ENCODE measurements at regions not wholly inside any gene's neighbourhood (a gene's known extent, or its start where the extent isn't known, plus 50 kb on each side); places are given as distances from the start of the nearest gene placed in this dataset.

GRCh38 chr16:80019395-80019794 lies 418.9 kb upstream of the MAF start:
- no peak overlapping the region for H3K4me2 ChIP-seq (ENCODE audit: insufficient read depth, low read length, poor library complexity, severe bottlenecking)
- H2AK5ac ChIP-seq (ENCODE audit: low read depth, low read length), result no peak overlapping the region
- H3K9ac ChIP-seq (ENCODE audit: low read depth, low read length, poor library complexity), result no peak overlapping the region
- no peak overlapping the region for H3K23ac ChIP-seq (ENCODE audit: low read depth, low read length, poor library complexity)
- no peaks in the 10 kb centered on the region for H3K27me3 ChIP-seq (ENCODE audit: control insufficient read depth in 3 of 3, insufficient read depth in 3 of 3, low read depth in 1 of 3, low read length in 3 of 3)
- no peaks in the 10 kb centered on the region for H3K4me1 ChIP-seq (ENCODE audit: control insufficient read depth in 2 of 2, insufficient read depth in 1 of 2, low read depth in 1 of 2, low read length in 2 of 2)
- H3K14ac ChIP-seq (ENCODE audit: low read length), result no peak overlapping the region
- no peak for DNase-seq (ENCODE audit: low spot score)
- no peak overlapping the region for H2BK12ac ChIP-seq (ENCODE audit: low read length)
- H2BK15ac ChIP-seq (ENCODE audit: low read length), result no peak overlapping the region
- no peak overlapping the region for H3K18ac ChIP-seq (ENCODE audit: low read length)
- H3K27ac ChIP-seq (replicated peaks; ENCODE audit: low read length), result no peak overlapping the region
- no peak overlapping the region for H2AFZ ChIP-seq (ENCODE audit: low read length)
- H2BK120ac ChIP-seq (ENCODE audit: low read depth, low read length), result no peak overlapping the region
- H4K91ac ChIP-seq (ENCODE audit: low read depth, low read length, poor library complexity), result no peak overlapping the region
- WGBS, 2 donors (ENCODE audit: extremely low coverage in 2 of 2, insufficient read length in 2 of 2, insufficient replicate concordance in 1 of 2), result no CpG with 5 or more reads among the region's 2 CpGs
- H3K4ac ChIP-seq (ENCODE audit: low read length), result no peak overlapping the region
- no peaks in the 10 kb centered on the region for H3K9me3 ChIP-seq (replicated peaks in 1 of 2; ENCODE audit: control insufficient read depth in 2 of 2, insufficient read depth in 1 of 2, low read depth in 1 of 2, low read length in 2 of 2)
- no peaks in the 10 kb centered on the region for H3K79me1 ChIP-seq (ENCODE audit: low read depth, low read length)
- H3K36me3 ChIP-seq (replicated peaks in 1 of 2; ENCODE audit: control insufficient read depth in 2 of 2, insufficient read depth in 2 of 2, low read length in 2 of 2), result no peaks in the 10 kb centered on the region
- H2BK5ac ChIP-seq (ENCODE audit: low read length), result no peak overlapping the region
- H3K4me3 ChIP-seq (ENCODE audit: low read length in 2 of 2), result no peak overlapping the region
- H4K8ac ChIP-seq (ENCODE audit: low read depth, low read length), result no peak overlapping the region

GRCh38 chr16:80018466-80018865 lies 417.9 kb upstream of the MAF start:
- no peak overlapping the region for H2AFZ ChIP-seq (ENCODE audit: low read length)
- no peak overlapping the region for H3K4ac ChIP-seq (ENCODE audit: low read length)
- H4K91ac ChIP-seq (ENCODE audit: low read depth, low read length, poor library complexity), result no peak overlapping the region
- no peak for DNase-seq (ENCODE audit: low spot score)
- H3K79me1 ChIP-seq (ENCODE audit: low read depth, low read length), result no peaks in the 10 kb centered on the region
- WGBS, 2 donors (ENCODE audit: extremely low coverage in 2 of 2, insufficient read length in 2 of 2, insufficient replicate concordance in 1 of 2), result no CpG with 5 or more reads among the region's 2 CpGs
- no peak overlapping the region for H2BK120ac ChIP-seq (ENCODE audit: low read depth, low read length)
- H2BK12ac ChIP-seq (ENCODE audit: low read length), result no peak overlapping the region
- no peak overlapping the region for H3K4me2 ChIP-seq (ENCODE audit: insufficient read depth, low read length, poor library complexity, severe bottlenecking)
- H3K18ac ChIP-seq (ENCODE audit: low read length), result no peak overlapping the region
- no peak overlapping the region for H4K8ac ChIP-seq (ENCODE audit: low read depth, low read length)
- H3K27ac ChIP-seq (replicated peaks; ENCODE audit: low read length), result no peak overlapping the region
- no peak overlapping the region for H2BK5ac ChIP-seq (ENCODE audit: low read length)
- no peaks in the 10 kb centered on the region for H3K9me3 ChIP-seq (replicated peaks in 1 of 2; ENCODE audit: control insufficient read depth in 2 of 2, insufficient read depth in 1 of 2, low read depth in 1 of 2, low read length in 2 of 2)
- no peak overlapping the region for H2BK15ac ChIP-seq (ENCODE audit: low read length)
- H3K14ac ChIP-seq (ENCODE audit: low read length), result no peak overlapping the region
- H3K9ac ChIP-seq (ENCODE audit: low read depth, low read length, poor library complexity), result no peak overlapping the region
- H3K4me3 ChIP-seq (ENCODE audit: low read length in 2 of 2), result no peak overlapping the region
- no peak overlapping the region for H3K23ac ChIP-seq (ENCODE audit: low read depth, low read length, poor library complexity)
- H3K36me3 ChIP-seq (replicated peaks in 1 of 2; ENCODE audit: control insufficient read depth in 2 of 2, insufficient read depth in 2 of 2, low read length in 2 of 2), result no peaks in the 10 kb centered on the region
- no peaks in the 10 kb centered on the region for H3K4me1 ChIP-seq (ENCODE audit: control insufficient read depth in 2 of 2, insufficient read depth in 1 of 2, low read depth in 1 of 2, low read length in 2 of 2)
- H3K27me3 ChIP-seq (ENCODE audit: control insufficient read depth in 3 of 3, insufficient read depth in 3 of 3, low read depth in 1 of 3, low read length in 3 of 3), result no peaks in the 10 kb centered on the region
- no peak overlapping the region for H2AK5ac ChIP-seq (ENCODE audit: low read depth, low read length)

GRCh38 chr16:80016731-80017326 lies 416.3 kb upstream of the MAF start:
- H3K14ac ChIP-seq (ENCODE audit: low read length), result no peak overlapping the region
- H3K23ac ChIP-seq (ENCODE audit: low read depth, low read length, poor library complexity), result no peak overlapping the region
- no peak for DNase-seq (ENCODE audit: low spot score)
- no peak overlapping the region for H2BK12ac ChIP-seq (ENCODE audit: low read length)
- no peak overlapping the region for H2BK5ac ChIP-seq (ENCODE audit: low read length)
- no peak overlapping the region for H4K8ac ChIP-seq (ENCODE audit: low read depth, low read length)
- H3K27me3 ChIP-seq (ENCODE audit: control insufficient read depth in 3 of 3, insufficient read depth in 3 of 3, low read depth in 1 of 3, low read length in 3 of 3), result no peaks in the 10 kb centered on the region
- no peak overlapping the region for H4K91ac ChIP-seq (ENCODE audit: low read depth, low read length, poor library complexity)
- H3K4ac ChIP-seq (ENCODE audit: low read length), result no peak overlapping the region
- H2AFZ ChIP-seq (ENCODE audit: low read length), result no peak overlapping the region
- no CpG with 5 or more reads among the region's 9 CpGs for WGBS, 2 donors (ENCODE audit: extremely low coverage in 2 of 2, insufficient read length in 2 of 2, insufficient replicate concordance in 1 of 2)
- H3K4me2 ChIP-seq (ENCODE audit: insufficient read depth, low read length, poor library complexity, severe bottlenecking), result no peak overlapping the region
- no peak overlapping the region for H2BK120ac ChIP-seq (ENCODE audit: low read depth, low read length)
- H3K4me3 ChIP-seq (ENCODE audit: low read length in 2 of 2), result no peak overlapping the region
- no peak overlapping the region for H3K27ac ChIP-seq (replicated peaks; ENCODE audit: low read length)
- H3K36me3 ChIP-seq (replicated peaks in 1 of 2; ENCODE audit: control insufficient read depth in 2 of 2, insufficient read depth in 2 of 2, low read length in 2 of 2), result no peaks in the 10 kb centered on the region
- no peak overlapping the region for H2AK5ac ChIP-seq (ENCODE audit: low read depth, low read length)
- no peaks in the 10 kb centered on the region for H3K4me1 ChIP-seq (ENCODE audit: control insufficient read depth in 2 of 2, insufficient read depth in 1 of 2, low read depth in 1 of 2, low read length in 2 of 2)
- H3K9me3 ChIP-seq (replicated peaks in 1 of 2; ENCODE audit: control insufficient read depth in 2 of 2, insufficient read depth in 1 of 2, low read depth in 1 of 2, low read length in 2 of 2), result no peaks in the 10 kb centered on the region
- H2BK15ac ChIP-seq (ENCODE audit: low read length), result no peak overlapping the region
- H3K9ac ChIP-seq (ENCODE audit: low read depth, low read length, poor library complexity), result no peak overlapping the region
- no peaks in the 10 kb centered on the region for H3K79me1 ChIP-seq (ENCODE audit: low read depth, low read length)
- no peak overlapping the region for H3K18ac ChIP-seq (ENCODE audit: low read length)

- Histone ChIP-seq H2BK120ac (ENCODE audit: low read depth, low read length) (no peak overlapping the region), H3K14ac (ENCODE audit: low read length) (no peak overlapping the region), H2BK5ac (ENCODE audit: low read length) (no peak overlapping the region), H3K23ac (ENCODE audit: low read depth, low read length, poor library complexity) (no peak overlapping the region), H3K4ac (ENCODE audit: low read length) (no peak overlapping the region), H2BK12ac (ENCODE audit: low read length) (no peak overlapping the region), H2AFZ (ENCODE audit: low read length) (no peak overlapping the region), H2BK15ac (ENCODE audit: low read length) (no peak overlapping the region), H3K27me3 (ENCODE audit: control insufficient read depth in 3 of 3, insufficient read depth in 3 of 3, low read depth in 1 of 3, low read length in 3 of 3) (no peaks in the 10 kb centered on the region), H3K18ac (ENCODE audit: low read length) (no peak overlapping the region), H3K9ac (ENCODE audit: low read depth, low read length, poor library complexity) (no peak overlapping the region), H3K36me3 (replicated peaks in 1 of 2; ENCODE audit: control insufficient read depth in 2 of 2, insufficient read depth in 2 of 2, low read length in 2 of 2) (no peaks in the 10 kb centered on the region), H3K79me1 (ENCODE audit: low read depth, low read length) (no peaks in the 10 kb centered on the region), H3K4me1 (ENCODE audit: control insufficient read depth in 2 of 2, insufficient read depth in 1 of 2, low read depth in 1 of 2, low read length in 2 of 2) (no peaks in the 10 kb centered on the region), H3K9me3 (replicated peaks in 1 of 2; ENCODE audit: control insufficient read depth in 2 of 2, insufficient read depth in 1 of 2, low read depth in 1 of 2, low read length in 2 of 2) (no peaks in the 10 kb centered on the region), H2AK5ac (ENCODE audit: low read depth, low read length) (no peak overlapping the region), H4K91ac (ENCODE audit: low read depth, low read length, poor library complexity) (no peak overlapping the region), H3K4me3 (ENCODE audit: low read length in 2 of 2) (no peak overlapping the region), H3K27ac (replicated peaks; ENCODE audit: low read length) (no peak overlapping the region), H3K4me2 (ENCODE audit: insufficient read depth, low read length, poor library complexity, severe bottlenecking) (no peak overlapping the region), H4K8ac (ENCODE audit: low read depth, low read length) (no peak overlapping the region)
- no peak for DNase-seq (ENCODE audit: low spot score)
- WGBS, 2 donors (ENCODE audit: extremely low coverage in 2 of 2, insufficient read length in 2 of 2, insufficient replicate concordance in 1 of 2), result no CpG with 5 or more reads among the region's 6 CpGs
Observed at GRCh38 chr16:80015566-80015965, 415.0 kb upstream of the MAF start.

All from neuronal stem cell (in vitro differentiated cells).